NCI-H1092 (cell line): ENCODE measurements at regions not wholly inside any gene's neighbourhood (a gene's known extent, or its start where the extent isn't known, plus 50 kb on each side); places are given as distances from the start of the nearest gene placed in this dataset.

Experiments used
- DNase-seq: peaks from one replicate; lab custom pipeline; 2025; lab: John Stamatoyannopoulos, UW

DNA sequence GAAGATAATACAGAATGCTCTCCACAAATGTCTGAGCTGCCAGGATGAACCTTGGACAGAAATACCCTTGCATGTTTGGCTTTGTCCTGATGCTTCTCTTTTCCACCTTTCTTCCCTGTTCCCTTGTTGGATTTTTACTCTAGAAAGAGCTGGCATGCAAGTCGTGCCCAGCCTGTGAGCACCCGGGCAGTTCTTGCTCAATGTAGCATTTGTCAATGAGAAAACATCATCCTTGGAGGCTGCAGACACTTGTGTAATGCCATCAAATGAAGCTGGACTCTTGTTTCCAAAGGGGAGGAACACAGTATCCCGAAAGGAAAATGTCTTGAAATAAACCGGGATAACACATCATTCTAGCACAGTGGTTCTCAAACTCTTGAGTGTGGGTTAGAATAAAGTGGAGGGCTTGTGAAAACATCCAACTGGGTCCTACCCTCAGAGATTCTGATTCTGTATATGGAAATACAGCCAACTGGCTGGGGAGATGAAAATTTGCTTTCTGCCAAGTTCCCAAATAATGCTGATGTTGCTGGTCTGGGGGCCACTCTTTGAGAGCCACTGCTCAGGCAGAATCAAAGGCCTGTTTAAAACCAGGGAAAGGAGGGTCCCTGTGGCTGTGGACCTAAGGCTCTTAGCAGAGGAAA is 237.2 kb downstream of the SPATA18 start:
- no peak for DNase-seq

DNA sequence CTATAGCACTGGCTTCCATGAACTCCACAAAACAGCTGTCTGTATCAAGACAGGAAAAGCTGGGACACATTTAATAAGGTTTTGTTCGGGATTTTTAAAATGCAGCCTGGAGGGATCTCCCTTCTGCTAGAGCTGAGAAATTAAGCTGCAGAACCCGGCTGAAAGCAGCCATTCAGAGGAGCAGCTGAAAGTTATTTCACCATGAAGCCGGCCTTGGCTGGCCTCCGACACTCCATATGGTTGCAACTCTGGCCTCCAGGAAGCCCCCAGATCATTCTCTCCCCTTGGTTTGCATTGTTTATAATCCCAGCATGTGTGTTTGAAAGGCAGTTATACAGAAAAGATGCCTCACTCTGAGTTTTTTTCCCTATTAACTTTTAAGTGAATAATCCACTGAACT is 239.4 kb downstream of the SPATA18 start:
- DNase-seq: no peak

DNA sequence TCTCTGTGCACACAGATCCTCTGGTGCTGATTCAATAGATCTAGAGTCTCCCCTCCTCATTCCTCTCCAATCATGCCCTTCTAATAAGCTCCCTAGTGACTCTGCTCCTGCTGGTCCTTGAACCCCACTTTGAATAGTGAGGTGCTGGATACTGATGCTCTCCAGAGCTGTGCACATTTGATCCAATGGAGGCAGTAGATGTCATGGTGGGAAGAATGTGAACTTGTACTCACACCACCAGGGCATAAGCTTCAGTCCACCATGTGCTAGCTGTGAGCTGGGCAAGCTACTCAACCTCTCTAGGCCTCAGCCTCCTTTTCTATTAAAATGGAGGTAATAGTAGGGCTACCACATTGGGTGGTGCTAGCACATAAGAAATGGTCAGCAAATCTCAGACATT is 241.1 kb downstream of the SPATA18 start:
- DNase-seq: no peak

DNA sequence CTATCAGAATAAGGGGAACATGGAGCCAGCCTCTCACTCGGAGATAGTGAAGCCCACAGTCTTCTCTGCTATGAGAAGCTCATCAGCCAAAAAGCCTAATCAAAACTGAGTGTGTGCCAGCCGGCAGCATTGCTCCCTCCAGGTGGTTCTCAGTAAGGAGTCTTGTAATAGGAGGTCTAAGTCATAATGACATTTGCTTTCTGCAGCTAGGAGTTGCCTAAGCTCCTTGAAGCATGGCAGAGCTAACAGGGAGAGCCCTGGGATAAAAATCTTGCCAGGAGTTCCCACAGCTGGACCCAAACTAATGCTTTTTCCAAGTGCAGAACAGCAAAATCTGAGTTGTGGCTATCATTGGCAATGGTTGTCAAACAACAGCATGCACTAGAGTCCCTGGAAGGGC is 245.2 kb downstream of the SPATA18 start:
- no peak for DNase-seq

DNA sequence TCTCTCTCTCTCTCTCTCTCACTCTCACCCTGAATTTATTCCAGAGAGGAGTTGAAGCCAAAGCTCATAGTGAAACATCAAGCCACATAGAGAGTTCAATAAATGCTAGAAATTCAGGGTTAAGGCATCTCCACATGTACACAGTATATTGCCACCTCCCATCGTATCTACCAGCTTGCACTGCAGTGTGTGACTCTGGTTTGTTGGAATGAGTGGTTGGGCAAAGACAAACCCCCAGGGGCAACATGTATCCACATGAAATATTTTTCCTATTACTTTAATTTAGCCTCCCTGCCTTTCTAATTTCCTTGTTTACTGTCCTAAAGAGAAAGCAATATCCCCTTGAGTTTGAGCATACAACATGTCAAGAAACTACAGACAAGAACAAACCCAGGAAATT is 247.3 kb downstream of the SPATA18 start:
- no peak for DNase-seq

DNA sequence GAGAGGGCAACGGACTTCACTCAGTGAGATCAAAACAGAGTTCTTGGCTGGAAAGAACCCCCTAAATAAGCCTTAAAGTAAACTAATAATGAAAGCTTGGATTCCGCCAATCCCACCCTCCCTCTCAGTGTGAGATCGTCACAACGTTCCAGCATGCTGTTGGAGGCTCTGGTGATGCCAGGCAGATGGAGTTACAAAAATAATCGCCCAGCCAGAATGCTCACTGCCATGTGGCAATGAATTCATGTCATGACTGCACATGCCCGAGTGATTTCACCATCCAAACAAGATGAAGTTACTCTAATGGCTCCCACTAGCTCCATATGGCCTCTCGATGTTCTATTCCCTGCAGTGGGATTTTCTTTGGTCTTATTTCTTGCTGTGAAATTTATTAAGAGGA is 248.0 kb downstream of the SPATA18 start:
- DNase-seq: no peak

DNA sequence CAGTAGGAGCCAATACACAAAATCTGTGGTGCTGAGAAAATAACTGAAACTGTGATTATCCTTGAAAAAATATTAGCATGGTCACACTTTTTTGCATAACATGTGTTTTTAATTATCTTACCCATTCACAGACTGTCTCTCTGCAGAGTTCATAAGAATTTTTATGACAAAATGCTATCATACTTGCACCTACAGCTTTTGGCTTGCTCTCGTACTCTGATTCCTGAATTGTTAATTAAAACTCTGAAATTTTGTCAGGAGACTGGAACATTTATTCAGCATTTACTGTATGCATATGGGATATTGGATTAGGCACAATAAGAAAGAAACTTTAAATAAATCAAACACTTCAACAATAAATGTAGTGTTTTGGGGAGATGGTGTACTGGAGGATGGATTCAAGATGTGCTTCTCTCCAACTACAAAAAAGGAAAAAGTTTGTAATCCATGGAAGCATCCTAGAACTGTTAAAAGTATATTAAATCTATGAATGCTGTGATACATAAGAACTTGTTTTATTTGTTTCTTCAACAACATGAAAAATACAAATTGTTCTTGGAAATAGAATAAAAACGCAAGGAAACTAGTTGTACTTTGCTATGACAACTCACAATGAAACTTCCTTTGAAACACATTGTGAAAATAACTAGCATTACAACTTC is 260.5 kb downstream of the SPATA18 start:
- no peak for DNase-seq

DNA sequence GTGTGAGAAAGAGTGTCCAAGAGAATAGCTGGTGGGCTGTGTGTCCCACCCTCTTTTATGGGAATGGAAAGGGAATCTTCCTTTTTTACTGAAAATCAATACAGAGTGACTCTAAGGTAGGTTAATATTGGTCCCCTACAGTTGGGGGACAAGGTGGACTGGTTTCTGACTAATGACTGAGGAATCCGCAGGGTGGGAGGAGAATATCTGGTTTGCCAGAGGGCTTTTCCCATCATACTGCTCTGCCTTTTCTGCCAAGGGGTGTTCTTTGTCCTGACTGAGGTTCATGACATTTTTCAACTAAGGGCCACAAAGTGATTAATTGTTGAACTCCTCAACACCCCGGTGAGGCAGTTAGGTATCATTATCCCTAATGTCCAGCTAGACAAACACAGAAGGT is 261.6 kb downstream of the SPATA18 start:
- DNase-seq: no peak

DNA sequence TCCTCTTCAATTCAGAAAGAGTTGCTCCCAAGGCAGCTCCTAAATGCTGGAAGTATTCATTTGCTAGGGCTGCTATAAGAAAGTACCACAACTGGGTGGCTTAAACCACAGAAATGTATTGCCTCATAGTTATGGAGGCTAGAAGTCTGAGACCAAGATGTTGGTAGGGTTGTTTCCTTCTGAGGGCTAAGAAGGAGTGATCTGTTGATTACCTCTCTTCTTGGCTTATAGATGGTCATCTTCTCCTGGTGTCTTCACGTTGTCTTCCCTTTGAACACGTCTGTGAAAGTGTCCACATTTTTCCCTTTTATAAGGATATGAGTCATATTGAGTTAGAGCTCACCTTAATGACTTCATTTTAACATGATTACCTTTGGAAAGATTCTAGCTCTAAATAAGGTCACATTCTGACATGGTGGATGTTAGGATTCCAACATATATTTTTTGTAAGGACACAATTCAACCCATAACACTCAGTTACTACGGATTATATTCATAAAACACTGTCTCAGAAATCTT is 266.3 kb downstream of the SPATA18 start:
- no peak for DNase-seq

DNA sequence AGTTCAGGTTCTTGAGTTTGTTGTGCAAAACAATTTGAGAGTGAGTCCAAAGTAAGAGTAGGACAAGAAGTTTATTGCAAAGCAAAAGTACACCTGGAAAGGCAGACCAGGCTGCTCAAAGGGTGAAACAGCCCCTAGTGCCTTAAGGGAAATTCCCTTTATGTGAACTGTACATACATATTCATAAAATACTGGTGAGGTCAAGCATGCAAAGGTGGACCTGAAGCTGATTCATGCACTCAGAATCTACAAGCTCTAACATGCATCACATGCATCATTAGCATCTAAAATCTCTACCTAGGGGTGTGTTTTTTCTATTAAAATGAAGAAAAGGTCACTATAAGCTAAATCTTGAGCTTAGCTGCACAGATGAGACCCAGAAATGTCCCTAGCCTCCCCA is 266.9 kb downstream of the SPATA18 start:
- no peak for DNase-seq

DNA sequence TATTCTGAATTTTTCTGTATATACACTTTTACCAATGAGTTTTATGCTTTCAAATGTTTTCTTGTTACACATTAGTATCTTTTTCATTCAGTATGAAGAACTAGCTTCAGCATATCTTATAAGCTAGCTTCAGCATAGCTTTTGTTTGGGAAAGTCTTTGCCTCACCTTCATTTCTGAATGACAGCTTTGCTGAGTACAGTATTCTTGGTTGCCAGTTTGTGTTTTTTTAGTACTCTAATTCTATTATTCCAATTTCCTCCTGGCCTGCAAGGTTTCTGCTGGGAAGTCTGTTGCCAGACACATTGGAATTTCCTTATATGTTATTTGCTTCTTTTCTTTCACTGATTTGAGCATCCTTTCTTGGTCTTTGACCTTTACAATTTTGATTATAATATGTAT is 278.8 kb downstream of the SPATA18 start:
- no peak for DNase-seq

DNA sequence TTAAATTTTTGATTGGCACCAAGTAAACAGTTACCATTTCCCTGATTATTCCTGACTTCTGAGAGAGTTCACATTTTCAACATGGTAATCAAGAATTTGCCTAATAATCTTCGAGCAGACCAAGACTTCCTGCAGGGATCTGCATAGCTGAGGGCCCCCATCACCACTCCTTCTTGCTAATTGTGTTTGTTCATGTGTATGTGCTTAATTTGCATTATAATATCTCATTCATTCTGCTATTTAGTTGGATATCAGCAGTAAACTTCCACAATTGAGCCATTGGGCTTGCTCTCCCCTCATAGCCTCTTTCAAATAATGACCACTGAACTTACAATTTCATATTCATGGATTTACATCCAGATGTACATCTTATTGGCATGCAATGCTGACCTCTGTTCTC is 292.5 kb downstream of the SPATA18 start:
- no peak for DNase-seq

DNA sequence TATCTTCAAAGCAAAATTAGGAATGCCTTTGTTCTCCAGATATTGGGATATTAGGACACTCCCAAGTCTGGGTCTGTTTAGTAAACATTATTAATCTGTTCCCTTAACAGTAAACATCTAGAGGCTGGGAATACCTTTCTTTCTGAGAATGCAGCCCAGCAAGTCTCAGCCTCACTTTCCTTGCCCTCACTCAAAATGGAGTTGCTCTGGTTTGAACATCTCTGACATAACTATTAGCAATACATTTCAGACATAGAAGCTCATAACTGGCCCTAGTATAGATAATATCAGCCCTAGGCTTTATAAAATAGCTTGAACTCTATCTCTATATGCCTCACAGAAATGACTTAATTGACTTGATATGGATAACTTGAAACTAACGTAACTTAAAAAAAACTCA is 299.8 kb downstream of the SPATA18 start:
- no peak for DNase-seq

DNA sequence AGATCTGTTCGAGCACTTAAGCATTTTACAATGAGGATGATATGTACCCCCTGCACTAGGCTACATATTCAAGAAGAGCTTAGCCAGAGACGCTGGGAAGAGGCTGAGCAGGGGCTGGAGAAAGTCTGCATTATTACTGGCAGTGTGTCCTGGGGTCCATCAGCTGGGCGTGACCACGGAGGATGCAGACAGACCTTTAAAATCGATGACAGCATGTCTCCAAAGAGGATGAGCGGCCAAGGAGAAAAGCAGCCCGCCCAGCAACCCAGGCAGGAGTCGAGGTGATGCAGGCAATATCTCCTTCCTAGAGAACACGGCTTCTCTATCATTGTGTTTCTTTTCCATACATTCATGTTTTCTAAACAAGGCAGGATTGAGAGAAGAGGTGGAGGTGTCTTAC is 300.7 kb downstream of the USP46 start:
- DNase-seq: no peak

DNA sequence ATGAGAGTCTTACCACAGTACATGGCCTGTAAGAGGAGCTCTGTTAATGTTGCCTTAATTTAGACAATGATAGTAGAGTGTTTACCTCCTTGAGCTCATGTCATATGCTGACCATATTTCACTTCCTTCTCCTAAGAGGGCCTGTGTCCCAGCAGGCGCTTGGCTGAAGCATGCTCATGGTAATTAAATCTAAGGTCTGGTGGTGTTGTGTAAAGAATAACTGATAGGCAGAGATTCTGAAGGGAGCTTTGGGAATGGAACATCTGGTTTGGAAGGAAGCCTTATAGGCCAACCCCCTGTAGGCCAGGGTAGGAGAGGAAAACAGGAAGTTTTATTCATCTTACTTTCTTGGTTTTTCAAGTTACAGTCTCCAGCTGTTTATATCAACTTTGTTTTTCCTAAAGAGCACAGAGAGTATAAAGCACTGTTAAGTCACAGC is 300.2 kb downstream of the USP46 start:
- no peak for DNase-seq

DNA sequence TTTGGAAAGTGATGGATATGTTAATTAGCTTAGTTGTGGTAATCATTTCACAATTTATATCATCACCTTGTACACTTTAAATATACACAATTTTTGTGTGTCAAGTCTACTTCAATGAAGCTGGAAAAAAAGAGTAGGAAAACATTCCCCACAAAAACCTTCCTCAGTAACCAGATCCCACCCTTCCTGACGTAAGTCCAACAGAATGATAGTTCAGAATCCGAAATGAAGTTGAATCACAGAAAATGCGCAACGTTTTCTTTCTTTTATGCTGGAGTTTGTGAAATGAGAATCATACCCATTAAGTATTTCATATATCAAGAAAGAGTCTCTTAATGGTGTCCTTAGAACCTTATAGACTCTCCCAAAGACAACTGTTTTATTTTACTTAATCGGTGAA is 292.9 kb downstream of the USP46 start:
- DNase-seq: no peak

DNA sequence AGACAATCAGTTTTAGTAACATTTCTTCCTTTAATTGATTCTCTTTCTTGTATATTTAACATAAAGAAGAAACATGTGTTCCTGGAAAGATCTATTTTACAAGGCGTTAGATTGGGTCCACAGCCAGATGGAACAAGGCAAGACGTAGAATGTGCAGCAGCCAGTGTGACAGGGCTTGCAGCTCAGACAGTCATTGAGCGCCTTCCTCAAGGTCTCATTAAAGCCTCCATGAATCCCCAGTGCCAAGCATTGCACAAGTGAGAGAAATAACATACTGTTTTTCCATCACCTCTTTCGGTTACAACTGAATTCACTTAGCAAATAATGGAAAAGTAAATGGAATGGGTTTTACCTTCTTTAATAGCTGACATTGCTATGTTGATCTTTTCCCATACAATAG is 292.5 kb downstream of the USP46 start:
- no peak for DNase-seq

DNA sequence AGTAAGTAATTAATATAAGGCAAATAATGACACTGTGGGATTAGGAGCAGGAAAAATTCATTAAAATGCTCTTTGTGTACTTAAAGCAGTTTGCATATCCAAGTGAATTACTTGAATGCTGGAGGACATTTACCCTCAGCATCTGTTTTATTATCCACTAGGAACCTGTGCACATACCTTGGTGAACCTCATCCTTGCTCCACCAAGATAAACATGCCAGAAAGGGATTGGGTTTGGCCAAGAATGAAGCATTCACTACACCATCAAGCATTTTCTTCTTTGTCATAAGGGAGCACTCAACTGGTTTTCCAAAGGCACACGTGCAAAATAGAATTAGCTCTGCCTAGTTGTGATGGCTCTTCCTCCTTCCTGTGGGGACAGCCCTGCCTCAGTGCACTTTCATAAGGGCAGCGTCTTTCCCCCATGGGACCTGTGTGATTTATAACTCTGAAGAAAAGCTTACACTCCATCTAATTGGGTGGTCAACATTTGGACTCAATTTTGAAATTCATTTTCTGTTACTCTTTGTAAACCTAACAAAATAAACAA is 291.7 kb downstream of the USP46 start:
- no peak for DNase-seq

DNA sequence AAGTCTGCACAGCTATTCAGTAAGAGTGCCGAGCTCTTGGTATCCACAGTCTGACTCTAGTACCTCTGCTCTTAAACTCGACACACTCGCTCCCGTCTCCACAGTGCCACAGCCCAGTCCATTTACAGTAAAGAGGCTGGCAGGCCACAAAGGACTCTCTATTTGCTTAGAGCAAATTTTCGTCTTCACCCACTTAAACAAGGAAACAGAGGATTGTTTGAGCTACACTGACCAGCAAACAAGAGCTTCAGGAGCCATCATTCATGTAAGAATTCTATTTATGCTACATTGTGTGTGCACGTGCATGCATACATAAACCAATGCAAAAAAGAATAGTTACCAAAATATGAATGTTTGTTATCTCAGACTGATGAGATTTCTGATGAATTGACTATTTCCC is 290.2 kb downstream of the USP46 start:
- DNase-seq: peak; percentile 21

DNA sequence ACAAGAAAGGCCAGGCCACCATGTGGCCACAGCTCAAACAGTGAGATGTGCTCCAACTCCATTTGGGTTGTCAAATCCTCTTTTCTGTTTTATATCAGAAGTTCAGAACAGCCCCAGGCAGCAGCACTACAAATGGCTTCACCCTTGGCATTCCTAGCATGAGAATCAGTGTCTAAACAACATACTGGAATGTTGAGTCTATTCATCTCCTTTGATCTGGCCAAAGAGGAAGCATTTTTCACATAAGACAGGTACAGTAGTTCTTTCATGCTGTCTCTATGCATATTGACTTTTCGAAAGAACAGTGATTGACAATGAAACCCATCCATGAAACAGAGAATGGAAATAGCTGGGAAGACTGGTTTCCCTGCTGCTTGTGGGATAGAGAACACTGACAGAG is 289.5 kb downstream of the USP46 start:
- DNase-seq: no peak

DNA sequence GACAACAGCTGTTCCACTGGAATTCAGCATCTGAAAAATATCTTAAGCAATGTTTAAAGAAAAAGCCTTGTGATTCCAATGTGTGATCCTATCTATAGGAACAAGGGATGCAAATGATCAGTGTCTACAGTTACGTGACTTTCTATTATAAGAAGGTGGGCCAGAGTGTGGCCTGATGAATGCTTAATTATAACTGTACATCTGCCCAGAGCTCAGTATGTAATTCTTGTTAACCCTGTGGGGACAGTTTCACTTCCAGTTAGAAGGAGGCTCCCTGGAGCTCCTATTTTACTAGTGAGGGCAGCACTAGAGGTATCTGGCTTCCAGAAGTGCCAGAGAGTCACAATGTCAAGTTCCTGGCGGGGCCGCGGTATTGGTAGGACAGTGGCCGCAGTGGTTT is 288.5 kb downstream of the USP46 start:
- no peak for DNase-seq

DNA sequence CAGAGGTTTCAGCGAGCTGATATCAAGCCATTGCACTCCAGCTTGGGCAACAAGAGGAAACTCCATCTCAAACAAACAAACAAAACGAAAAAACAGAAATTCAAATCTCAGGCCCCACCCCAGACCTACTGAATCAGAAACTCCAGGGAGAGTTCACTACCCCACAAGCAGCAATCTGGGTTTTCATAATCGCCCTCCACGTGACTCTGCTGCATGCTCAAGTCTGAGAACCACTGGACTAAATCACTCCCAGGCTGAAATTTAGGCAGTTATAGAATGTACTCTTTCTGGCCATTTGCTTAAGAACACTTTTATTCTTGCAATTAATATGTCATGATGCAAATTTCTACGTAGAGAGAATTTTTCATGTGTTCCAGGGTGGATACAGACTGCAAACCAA is 287.3 kb downstream of the USP46 start:
- no peak for DNase-seq

DNA sequence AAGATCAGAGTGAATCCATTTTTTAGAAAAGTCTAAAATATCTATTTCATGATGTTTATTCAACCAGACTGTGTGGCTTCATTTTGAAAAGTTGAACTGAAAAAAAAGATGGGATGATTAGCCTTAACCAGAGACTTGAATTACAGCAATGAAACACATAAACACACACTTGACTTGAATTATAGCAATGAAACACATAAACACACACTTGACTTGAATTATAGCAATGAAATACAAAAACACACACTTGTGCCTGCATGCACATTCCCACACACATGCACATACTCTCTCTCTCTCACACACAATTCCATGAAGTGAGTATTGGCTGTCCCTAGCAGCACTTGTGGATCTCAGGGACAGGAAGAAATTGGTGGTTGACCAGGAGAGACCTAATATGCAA is 286.8 kb downstream of the USP46 start:
- DNase-seq: no peak

DNA sequence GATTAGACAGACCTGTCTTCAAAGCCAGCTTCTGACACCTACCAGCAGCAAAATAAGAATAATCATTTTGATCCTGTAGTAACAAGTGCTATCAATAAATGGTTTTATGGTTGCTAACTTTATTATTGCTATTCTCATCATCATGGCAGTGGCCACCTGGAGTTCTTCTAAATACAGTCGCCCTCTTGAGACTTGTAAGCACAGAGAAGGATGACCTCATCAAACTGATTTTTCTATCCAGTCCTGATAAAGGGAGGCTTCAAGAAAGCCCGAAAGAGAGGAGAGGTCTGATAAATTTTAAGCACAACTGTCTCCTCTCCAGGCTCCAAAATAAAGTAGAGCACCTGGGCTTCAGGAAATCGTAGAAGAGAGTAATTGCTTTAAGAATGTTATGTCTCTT is 286.4 kb downstream of the USP46 start:
- DNase-seq: no peak
